Tibial nerve (tissue), 4 donors: ENCODE measurements at regions not wholly inside any gene's neighbourhood (a gene's known extent, or its start where the extent isn't known, plus 50 kb on each side); places are given as distances from the start of the nearest gene placed in this dataset.

Source experiments
- EP300 ChIP-seq, 2 donors: sonication (generic); formaldehyde crosslinking; IDR thresholded peaks; one replicate each; pipeline ENCODE4 v1.6.1; 2017; ENCODE audit warnings: antibody characterized with exemption in 2 of 2, mild to moderate bottlenecking in 1 of 2
- POLR2A ChIP-seq, 2 donors: fragments of 450-650 bp; IDR thresholded peaks; one replicate each; pipeline ENCODE4 v1.6.1; 2017; ENCODE audit warnings: antibody characterized with exemption in 2 of 2, mild to moderate bottlenecking in 2 of 2, moderate library complexity in 2 of 2
- TF ChIP-seq, protein P1 (sequence below), 5 experiments: fragments of 200-600 bp in 3 of 5; fragments of 450-650 bp in 2 of 5; sonication (generic) in 3 of 5; IDR thresholded peaks; one replicate each; pipeline ENCODE4 v1.5.1; 2016 to 2019; ENCODE audit warnings: antibody characterized with exemption in 5 of 5, mild to moderate bottlenecking in 3 of 5, moderate library complexity in 2 of 5

DNA sequence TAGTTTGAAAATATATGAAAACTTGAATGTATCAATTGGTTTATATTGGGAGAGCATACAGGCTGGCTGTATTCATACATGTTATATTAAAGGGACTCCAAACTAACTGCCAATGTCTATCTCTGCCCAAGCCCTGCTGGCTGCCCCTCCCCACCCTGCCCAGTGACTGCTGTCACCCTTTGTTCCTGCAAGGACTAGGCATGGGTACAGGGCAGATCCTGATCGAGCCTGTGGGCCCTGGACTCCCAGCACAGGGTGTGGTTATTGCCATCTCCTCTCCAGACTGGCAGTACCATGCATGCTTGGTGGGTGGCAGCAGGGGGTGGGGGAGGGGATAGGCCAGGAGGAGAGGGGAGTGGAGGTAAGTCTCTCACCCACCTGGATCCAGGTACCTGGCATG lies 167.5 kb upstream of the RASGEF1B start:
- TF ChIP-seq, protein P1, sequence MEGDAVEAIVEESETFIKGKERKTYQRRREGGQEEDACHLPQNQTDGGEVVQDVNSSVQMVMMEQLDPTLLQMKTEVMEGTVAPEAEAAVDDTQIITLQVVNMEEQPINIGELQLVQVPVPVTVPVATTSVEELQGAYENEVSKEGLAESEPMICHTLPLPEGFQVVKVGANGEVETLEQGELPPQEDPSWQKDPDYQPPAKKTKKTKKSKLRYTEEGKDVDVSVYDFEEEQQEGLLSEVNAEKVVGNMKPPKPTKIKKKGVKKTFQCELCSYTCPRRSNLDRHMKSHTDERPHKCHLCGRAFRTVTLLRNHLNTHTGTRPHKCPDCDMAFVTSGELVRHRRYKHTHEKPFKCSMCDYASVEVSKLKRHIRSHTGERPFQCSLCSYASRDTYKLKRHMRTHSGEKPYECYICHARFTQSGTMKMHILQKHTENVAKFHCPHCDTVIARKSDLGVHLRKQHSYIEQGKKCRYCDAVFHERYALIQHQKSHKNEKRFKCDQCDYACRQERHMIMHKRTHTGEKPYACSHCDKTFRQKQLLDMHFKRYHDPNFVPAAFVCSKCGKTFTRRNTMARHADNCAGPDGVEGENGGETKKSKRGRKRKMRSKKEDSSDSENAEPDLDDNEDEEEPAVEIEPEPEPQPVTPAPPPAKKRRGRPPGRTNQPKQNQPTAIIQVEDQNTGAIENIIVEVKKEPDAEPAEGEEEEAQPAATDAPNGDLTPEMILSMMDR (IDR thresholded peaks at IDR 0.05): no peak
- TF ChIP-seq POLR2A (IDR thresholded peaks at IDR 0.05) (no peak), EP300 (IDR thresholded peaks at IDR 0.05) (no peak)
